NCI-H146 (cell line): ENCODE measurements at regions not wholly inside any gene's neighbourhood (a gene's known extent, or its start where the extent isn't known, plus 50 kb on each side); places are given as distances from the start of the nearest gene placed in this dataset.
"Not testable (repeated sequence)": the region's sequence is repeated elsewhere in the genome, so short reads cannot be mapped to it uniquely, and the experiment has no call there.

Source experiments
- DNase-seq: peaks from one replicate; lab custom pipeline; 2025; lab: John Stamatoyannopoulos, UW

- no peak for DNase-seq
Measured at GRCh38 chr12:76664731-76665130, 99.2 kb upstream of the ZDHHC17 start.

GRCh38 chr12:76666290-76666835, 97.6 kb upstream of the ZDHHC17 start:
- DNase-seq, result peak; percentile 37

- DNase-seq, result no peak
Measured at GRCh38 chr12:76669981-76670380, 93.9 kb upstream of the ZDHHC17 start.

- no peak for DNase-seq
Measured at GRCh38 chr12:76670776-76671175, 93.1 kb upstream of the ZDHHC17 start.

- no peak for DNase-seq
Measured at GRCh38 chr12:76674669-76675315, 89.1 kb upstream of the ZDHHC17 start.

GRCh38 chr12:76676261-76676660, 87.7 kb upstream of the ZDHHC17 start:
- DNase-seq, result not testable (repeated sequence)

- peak; percentile 11 for DNase-seq
Measured at GRCh38 chr12:76678992-76679391, 84.9 kb upstream of the ZDHHC17 start.

GRCh38 chr12:76679778-76680177, 84.1 kb upstream of the ZDHHC17 start:
- DNase-seq, result peak; percentile 49

- no peak for DNase-seq
Measured at GRCh38 chr12:76680940-76681339, 83.0 kb upstream of the ZDHHC17 start.

- peak; percentile 58 for DNase-seq
Measured at GRCh38 chr12:76685246-76685678, 78.7 kb upstream of the ZDHHC17 start.

GRCh38 chr12:76687981-76688380, 75.9 kb upstream of the ZDHHC17 start:
- no peak for DNase-seq

GRCh38 chr12:76688631-76689030, 75.3 kb upstream of the ZDHHC17 start:
- DNase-seq, result no peak

GRCh38 chr12:76690921-76691700, 72.8 kb upstream of the ZDHHC17 start:
- no peak for DNase-seq

GRCh38 chr12:76692846-76693245, 71.1 kb upstream of the ZDHHC17 start:
- no peak for DNase-seq

- DNase-seq, result no peak
Measured at GRCh38 chr12:76694369-76694768, 69.5 kb upstream of the ZDHHC17 start.

GRCh38 chr12:76696186-76696585, 67.7 kb upstream of the ZDHHC17 start:
- DNase-seq, result no peak

- DNase-seq, result no peak
Measured at GRCh38 chr12:76697849-76698248, 66.1 kb upstream of the ZDHHC17 start.

- no peak for DNase-seq
Measured at GRCh38 chr12:76698316-76698715, 65.6 kb upstream of the ZDHHC17 start.

- peak; percentile 58 for DNase-seq
Measured at GRCh38 chr12:76698966-76699365, 64.9 kb upstream of the ZDHHC17 start.

- no peak for DNase-seq
Measured at GRCh38 chr12:76701690-76702089, 62.2 kb upstream of the ZDHHC17 start.

GRCh38 chr12:76702946-76703345, 61.0 kb upstream of the ZDHHC17 start:
- DNase-seq, result no peak

- no peak for DNase-seq
Measured at GRCh38 chr12:76704693-76705092, 59.2 kb upstream of the ZDHHC17 start.

GRCh38 chr12:76706101-76706500, 57.8 kb upstream of the ZDHHC17 start:
- no peak for DNase-seq
